ENCODE measurements at regions not wholly inside any gene's neighbourhood (a gene's known extent, or its start where the extent isn't known, plus 50 kb on each side); places are given as distances from the start of the nearest gene placed in this dataset.
A peak's percentile ranks its signal among the peaks of the same experiment; 100 is the strongest.

DNA sequence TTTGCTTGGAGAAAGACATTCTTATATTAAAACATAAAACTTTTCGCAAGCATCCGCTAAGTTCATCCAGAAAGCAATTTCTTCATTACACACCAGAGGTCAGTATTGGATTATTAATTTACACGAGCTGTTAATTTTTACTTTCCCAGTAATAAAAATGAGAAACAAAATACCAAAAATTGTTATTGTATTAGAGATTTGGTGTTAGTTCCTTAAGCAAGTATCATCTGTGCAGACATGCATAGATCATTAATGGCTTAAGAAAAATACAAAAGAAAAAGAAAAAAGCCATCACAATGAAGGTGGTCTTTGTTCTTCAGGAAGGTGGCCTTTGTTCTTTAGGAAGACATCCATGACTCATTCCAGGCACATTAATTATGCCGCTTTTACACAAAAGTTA, 53.6 kb upstream of the HNMT start:
- TF ChIP-seq POLR2A (IDR thresholded peaks at IDR 0.05) (no peak), EP300 (IDR thresholded peaks at IDR 0.05; ENCODE audit: low read depth) (no peak)
- TF ChIP-seq, protein P1, sequence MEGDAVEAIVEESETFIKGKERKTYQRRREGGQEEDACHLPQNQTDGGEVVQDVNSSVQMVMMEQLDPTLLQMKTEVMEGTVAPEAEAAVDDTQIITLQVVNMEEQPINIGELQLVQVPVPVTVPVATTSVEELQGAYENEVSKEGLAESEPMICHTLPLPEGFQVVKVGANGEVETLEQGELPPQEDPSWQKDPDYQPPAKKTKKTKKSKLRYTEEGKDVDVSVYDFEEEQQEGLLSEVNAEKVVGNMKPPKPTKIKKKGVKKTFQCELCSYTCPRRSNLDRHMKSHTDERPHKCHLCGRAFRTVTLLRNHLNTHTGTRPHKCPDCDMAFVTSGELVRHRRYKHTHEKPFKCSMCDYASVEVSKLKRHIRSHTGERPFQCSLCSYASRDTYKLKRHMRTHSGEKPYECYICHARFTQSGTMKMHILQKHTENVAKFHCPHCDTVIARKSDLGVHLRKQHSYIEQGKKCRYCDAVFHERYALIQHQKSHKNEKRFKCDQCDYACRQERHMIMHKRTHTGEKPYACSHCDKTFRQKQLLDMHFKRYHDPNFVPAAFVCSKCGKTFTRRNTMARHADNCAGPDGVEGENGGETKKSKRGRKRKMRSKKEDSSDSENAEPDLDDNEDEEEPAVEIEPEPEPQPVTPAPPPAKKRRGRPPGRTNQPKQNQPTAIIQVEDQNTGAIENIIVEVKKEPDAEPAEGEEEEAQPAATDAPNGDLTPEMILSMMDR (IDR thresholded peaks at IDR 0.05), result peak; percentile 56 to 65 (median 59)
